C4-2B (cell line): ENCODE measurements at regions not wholly inside any gene's neighbourhood (a gene's known extent, or its start where the extent isn't known, plus 50 kb on each side); places are given as distances from the start of the nearest gene placed in this dataset.

ENCODE experiments used
- ZFX ChIP-seq: fragments of 450-650 bp; IDR thresholded peaks from 2 replicates; pipeline ENCODE4 v1.6.1; 2017
- TF ChIP-seq, protein P1 (sequence below): fragments of 450-650 bp; conservative IDR thresholded peaks from 2 replicates; pipeline ENCODE4 v1.5.1; 2017; ENCODE audit warnings: mild to moderate bottlenecking

- TF ChIP-seq ZFX = no peak
- TF ChIP-seq, protein P1, sequence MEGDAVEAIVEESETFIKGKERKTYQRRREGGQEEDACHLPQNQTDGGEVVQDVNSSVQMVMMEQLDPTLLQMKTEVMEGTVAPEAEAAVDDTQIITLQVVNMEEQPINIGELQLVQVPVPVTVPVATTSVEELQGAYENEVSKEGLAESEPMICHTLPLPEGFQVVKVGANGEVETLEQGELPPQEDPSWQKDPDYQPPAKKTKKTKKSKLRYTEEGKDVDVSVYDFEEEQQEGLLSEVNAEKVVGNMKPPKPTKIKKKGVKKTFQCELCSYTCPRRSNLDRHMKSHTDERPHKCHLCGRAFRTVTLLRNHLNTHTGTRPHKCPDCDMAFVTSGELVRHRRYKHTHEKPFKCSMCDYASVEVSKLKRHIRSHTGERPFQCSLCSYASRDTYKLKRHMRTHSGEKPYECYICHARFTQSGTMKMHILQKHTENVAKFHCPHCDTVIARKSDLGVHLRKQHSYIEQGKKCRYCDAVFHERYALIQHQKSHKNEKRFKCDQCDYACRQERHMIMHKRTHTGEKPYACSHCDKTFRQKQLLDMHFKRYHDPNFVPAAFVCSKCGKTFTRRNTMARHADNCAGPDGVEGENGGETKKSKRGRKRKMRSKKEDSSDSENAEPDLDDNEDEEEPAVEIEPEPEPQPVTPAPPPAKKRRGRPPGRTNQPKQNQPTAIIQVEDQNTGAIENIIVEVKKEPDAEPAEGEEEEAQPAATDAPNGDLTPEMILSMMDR = no peak
Observed at GRCh38 chr11:116331381-116331780, 441.4 kb downstream of the BUD13 start.
